PC-3 (cell line): ENCODE measurements at regions not wholly inside any gene's neighbourhood (a gene's known extent, or its start where the extent isn't known, plus 50 kb on each side); places are given as distances from the start of the nearest gene placed in this dataset.

Source experiments
- EZH2 ChIP-seq: fragments of 300-600 bp; sonication (generic); IDR thresholded peaks from one replicate; pipeline ENCODE4 v1.6.1; 2017; ENCODE audit warnings: antibody characterized with exemption, mild to moderate bottlenecking, low read length; ENCODE audit not compliant: unreplicated experiment
- EZH2phosphoT487 ChIP-seq: fragments of 300-600 bp; sonication (generic); IDR thresholded peaks from 2 replicates; pipeline ENCODE4 v1.6.1; 2018; ENCODE audit warnings: mild to moderate bottlenecking, antibody characterized with exemption, low read length, borderline replicate concordance
- TF ChIP-seq, protein P1 (sequence below): fragments of 300-600 bp; sonication (generic); conservative IDR thresholded peaks from 2 replicates; pipeline ENCODE4 v1.5.1; 2017; ENCODE audit warnings: antibody characterized with exemption, low read depth, mild to moderate bottlenecking, low read length

DNA sequence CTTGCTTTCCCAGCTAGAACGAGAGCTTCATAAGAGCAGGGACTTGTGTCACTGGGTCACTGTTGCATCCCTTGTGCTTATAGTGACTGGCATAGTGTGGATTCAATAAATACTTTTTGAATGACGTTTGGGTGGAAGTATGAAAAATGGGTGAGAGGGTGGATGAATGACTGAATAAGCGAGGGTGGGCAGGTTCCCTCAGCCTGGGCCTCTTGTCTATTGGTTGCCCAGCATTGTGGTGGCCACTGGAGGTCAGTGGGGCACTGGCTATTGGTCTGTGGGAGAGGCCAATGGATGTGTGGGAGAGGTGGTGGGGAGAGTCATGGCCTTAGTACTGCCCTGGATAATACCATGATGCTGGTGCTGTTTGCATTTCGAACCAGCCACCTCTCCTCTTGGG is 93.8 kb upstream of the SKOR2 start:
- TF ChIP-seq EZH2 (no peak), EZH2phosphoT487 (no peak)
- TF ChIP-seq, protein P1, sequence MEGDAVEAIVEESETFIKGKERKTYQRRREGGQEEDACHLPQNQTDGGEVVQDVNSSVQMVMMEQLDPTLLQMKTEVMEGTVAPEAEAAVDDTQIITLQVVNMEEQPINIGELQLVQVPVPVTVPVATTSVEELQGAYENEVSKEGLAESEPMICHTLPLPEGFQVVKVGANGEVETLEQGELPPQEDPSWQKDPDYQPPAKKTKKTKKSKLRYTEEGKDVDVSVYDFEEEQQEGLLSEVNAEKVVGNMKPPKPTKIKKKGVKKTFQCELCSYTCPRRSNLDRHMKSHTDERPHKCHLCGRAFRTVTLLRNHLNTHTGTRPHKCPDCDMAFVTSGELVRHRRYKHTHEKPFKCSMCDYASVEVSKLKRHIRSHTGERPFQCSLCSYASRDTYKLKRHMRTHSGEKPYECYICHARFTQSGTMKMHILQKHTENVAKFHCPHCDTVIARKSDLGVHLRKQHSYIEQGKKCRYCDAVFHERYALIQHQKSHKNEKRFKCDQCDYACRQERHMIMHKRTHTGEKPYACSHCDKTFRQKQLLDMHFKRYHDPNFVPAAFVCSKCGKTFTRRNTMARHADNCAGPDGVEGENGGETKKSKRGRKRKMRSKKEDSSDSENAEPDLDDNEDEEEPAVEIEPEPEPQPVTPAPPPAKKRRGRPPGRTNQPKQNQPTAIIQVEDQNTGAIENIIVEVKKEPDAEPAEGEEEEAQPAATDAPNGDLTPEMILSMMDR, result no peak
